KMS-11 (cell line): ENCODE measurements at regions not wholly inside any gene's neighbourhood (a gene's known extent, or its start where the extent isn't known, plus 50 kb on each side); places are given as distances from the start of the nearest gene placed in this dataset.

Source experiments
- H2AFZ ChIP-seq: fragments of 200-600 bp; sonication (generic); 2 replicates; pipeline ENCODE4 v1.6.1; 2016; ENCODE audit warnings: antibody characterized with exemption, mixed run types, low read depth
- H3K27ac ChIP-seq: fragments of 200-600 bp; sonication (generic); 2 replicates; pipeline ENCODE4 v1.6.1; 2016; ENCODE audit warnings: mild to moderate bottlenecking, mixed run types
- H3K27me3 ChIP-seq: fragments of 200-600 bp; sonication (generic); 2 replicates; pipeline ENCODE4 v1.6.1; 2017; ENCODE audit warnings: mild to moderate bottlenecking, low read depth, mixed run types, moderate library complexity; ENCODE audit not compliant: insufficient read depth
- H3K36me3 ChIP-seq: fragments of 200-600 bp; sonication (generic); 2 replicates; pipeline ENCODE4 v1.6.1; 2017; ENCODE audit warnings: mild to moderate bottlenecking, mixed run types; ENCODE audit not compliant: insufficient read depth
- H3K4me1 ChIP-seq: fragments of 200-600 bp; sonication (generic); 2 replicates; pipeline ENCODE4 v1.6.1; 2016; ENCODE audit warnings: mild to moderate bottlenecking, low read depth, mixed run types; ENCODE audit not compliant: poor library complexity, severe bottlenecking
- H3K4me2 ChIP-seq: fragments of 200-600 bp; sonication (generic); 2 replicates; pipeline ENCODE4 v1.7.0; 2016; ENCODE audit warnings: mild to moderate bottlenecking, mixed run types
- H3K4me3 ChIP-seq: fragments of 200-600 bp; sonication (generic); IDR thresholded peaks from 2 replicates; pipeline ENCODE4 v1.6.1; 2017; ENCODE audit warnings: low read depth, low read length, mixed read lengths; ENCODE audit not compliant: insufficient read depth
- H3K79me2 ChIP-seq: fragments of 200-600 bp; sonication (generic); 2 replicates; pipeline ENCODE4 v1.6.1; 2016; ENCODE audit warnings: low read depth, mixed run types; ENCODE audit not compliant: insufficient read depth
- H3K9ac ChIP-seq: fragments of 200-600 bp; sonication (generic); 2 replicates; pipeline ENCODE4 v1.6.1; 2016; ENCODE audit warnings: mild to moderate bottlenecking, mixed run types
- H4K20me1 ChIP-seq: fragments of 200-600 bp; sonication (generic); 2 replicates; pipeline ENCODE4 v1.6.1; 2016; ENCODE audit warnings: mild to moderate bottlenecking, mixed run types; ENCODE audit not compliant: insufficient read depth
- CTCF ChIP-seq: fragments of 200-600 bp; sonication (generic); conservative IDR thresholded peaks from 2 replicates; pipeline ENCODE4 v1.6.1; 2017; ENCODE audit warnings: low read depth, mild to moderate bottlenecking, antibody characterized with exemption, low read length, moderate library complexity, mixed read lengths

- Histone ChIP-seq H3K4me3 (no peak overlapping the region), H3K4me2 (no peak overlapping the region), H2AFZ (no peak overlapping the region), H3K4me1 (no peaks in the 10 kb centered on the region), H3K9ac (no peak overlapping the region), H4K20me1 (no peaks in the 10 kb centered on the region), H3K36me3 (no peaks in the 10 kb centered on the region), H3K27me3 (no peaks in the 10 kb centered on the region), H3K27ac (no peak overlapping the region), H3K79me2 (no peaks in the 10 kb centered on the region)
- no peak for TF ChIP-seq CTCF
Measured at GRCh38 chr1:5365751-5366150, 626.5 kb downstream of the NPHP4 start.

- no peak overlapping the region for H3K9ac ChIP-seq
- H3K36me3 ChIP-seq, result no peaks in the 10 kb centered on the region
- H3K4me3 ChIP-seq, result no peak overlapping the region
- no peaks in the 10 kb centered on the region for H4K20me1 ChIP-seq
- no peaks in the 10 kb centered on the region for H3K27me3 ChIP-seq
- no peaks in the 10 kb centered on the region for H3K4me1 ChIP-seq
- no peak for TF ChIP-seq CTCF
- H2AFZ ChIP-seq, result no peak overlapping the region
- H3K27ac ChIP-seq, result no peak overlapping the region
- H3K4me2 ChIP-seq, result no peak overlapping the region
- H3K79me2 ChIP-seq, result no peaks in the 10 kb centered on the region
Measured at GRCh38 chr1:5364591-5364990, 627.6 kb downstream of the NPHP4 start.

- Histone ChIP-seq H3K4me2 (no peak overlapping the region), H3K27ac (no peak overlapping the region), H3K4me1 (no peaks in the 10 kb centered on the region), H3K4me3 (no peak overlapping the region), H3K36me3 (no peaks in the 10 kb centered on the region), H4K20me1 (no peaks in the 10 kb centered on the region), H3K79me2 (no peaks in the 10 kb centered on the region), H2AFZ (no peak overlapping the region), H3K9ac (no peak overlapping the region), H3K27me3 (peaks cover 5% of the 10 kb centered on the region; the same call in 1 of the 2 replicates)
- TF ChIP-seq CTCF, result no peak
Measured at GRCh38 chr1:5354681-5355080, 637.5 kb downstream of the NPHP4 start.

GRCh38 chr1:5351366-5351765, 640.9 kb downstream of the NPHP4 start:
- no peak overlapping the region for H3K4me3 ChIP-seq
- no peak overlapping the region for H3K27ac ChIP-seq
- TF ChIP-seq CTCF, result no peak

More at GRCh38 chr1:5351366-5351765, 640.9 kb downstream of the NPHP4 start:
- no peaks in the 10 kb centered on the region for H3K4me1 ChIP-seq
- no peak overlapping the region for H2AFZ ChIP-seq
- no peaks in the 10 kb centered on the region for H4K20me1 ChIP-seq
- no peaks in the 10 kb centered on the region for H3K79me2 ChIP-seq
- no peak overlapping the region for H3K4me2 ChIP-seq
- no peaks in the 10 kb centered on the region for H3K36me3 ChIP-seq
- H3K27me3 ChIP-seq, result peaks cover 5% of the 10 kb centered on the region; the same call in 1 of the 2 replicates
- H3K9ac ChIP-seq, result no peak overlapping the region
